ENCODE measurements at regions not wholly inside any gene's neighbourhood (a gene's known extent, or its start where the extent isn't known, plus 50 kb on each side); places are given as distances from the start of the nearest gene placed in this dataset.

- DNase-seq (ENCODE audit: extremely low spot score): no peak
- H3K4me3 ChIP-seq: no peak overlapping the region
- H3K9me3 ChIP-seq: no peaks in the 10 kb centered on the region
- H3K27me3 ChIP-seq: no peaks in the 10 kb centered on the region
- 89% methylated on average over 3 of the region's 3 CpGs for WGBS
- H3K27ac ChIP-seq (replicated peaks in 1 of 4): no peak overlapping the region
- no peak for TF ChIP-seq POLR2A (IDR thresholded peaks at IDR 0.05; ENCODE audit: low read depth)
- TF ChIP-seq CTCF (IDR thresholded peaks at IDR 0.05): no peak
- no peak for TF ChIP-seq EP300 (IDR thresholded peaks at IDR 0.05)
- TF ChIP-seq POLR2AphosphoS5 (IDR thresholded peaks at IDR 0.05): no peak
- peaks cover 0 to 2% (median 0%) of the 10 kb centered on the region in 4 donors for H3K4me1 ChIP-seq
- H3K36me3 ChIP-seq: no peaks in the 10 kb centered on the region
- intact Hi-C loops (cut with DNase I): no loop called here
These were observed 99.8 kb downstream of the ACTL7B start for GRCh38 chr9:108755979-108756378.

- no peak for TF ChIP-seq POLR2A (IDR thresholded peaks at IDR 0.05; ENCODE audit: low read depth)
- TF ChIP-seq POLR2AphosphoS5 (IDR thresholded peaks at IDR 0.05): no peak
- no peak for TF ChIP-seq EP300 (IDR thresholded peaks at IDR 0.05)
- no peak for TF ChIP-seq CTCF (IDR thresholded peaks at IDR 0.05)
- no peak overlapping the region for H3K4me3 ChIP-seq
- no peaks in the 10 kb centered on the region for H3K4me1 ChIP-seq
- intact Hi-C loops (cut with DNase I): no loop called here
- DNase-seq (ENCODE audit: extremely low spot score): no peak
- no peak overlapping the region for H3K27ac ChIP-seq (replicated peaks in 1 of 4)
- H3K27me3 ChIP-seq: no peaks in the 10 kb centered on the region
- no peaks in the 10 kb centered on the region for H3K9me3 ChIP-seq
- H3K36me3 ChIP-seq: no peaks in the 10 kb centered on the region
These were observed 104.4 kb downstream of the ACTL7B start for GRCh38 chr9:108751369-108751768.

- 74% methylated on average over 6 of the region's 6 CpGs for WGBS
- H3K36me3 ChIP-seq: no peaks in the 10 kb centered on the region
- no peaks in the 10 kb centered on the region for H3K9me3 ChIP-seq
- DNase-seq (ENCODE audit: extremely low spot score): no peak
- intact Hi-C loops (cut with DNase I): no loop called here
- TF ChIP-seq EP300 (IDR thresholded peaks at IDR 0.05) (no peak), CTCF (IDR thresholded peaks at IDR 0.05) (no peak), POLR2A (IDR thresholded peaks at IDR 0.05; ENCODE audit: low read depth) (no peak), POLR2AphosphoS5 (IDR thresholded peaks at IDR 0.05) (no peak)
- no peaks in the 10 kb centered on the region for H3K4me1 ChIP-seq
- H3K27ac ChIP-seq (replicated peaks in 1 of 4): no peak overlapping the region
- H3K27me3 ChIP-seq: no peaks in the 10 kb centered on the region
- H3K4me3 ChIP-seq: no peak overlapping the region
These were observed 105.0 kb downstream of the ACTL7B start for GRCh38 chr9:108750661-108751215.

GRCh38 chr9:108748776-108749175 lies 107.0 kb downstream of the ACTL7B start:
- H3K9me3 ChIP-seq: no peaks in the 10 kb centered on the region
- DNase-seq (ENCODE audit: extremely low spot score): no peak
- H3K4me3 ChIP-seq: no peak overlapping the region
- intact Hi-C loops (cut with DNase I): no loop called here
- H3K4me1 ChIP-seq: no peaks in the 10 kb centered on the region
- H3K36me3 ChIP-seq: no peaks in the 10 kb centered on the region
- no peaks in the 10 kb centered on the region for H3K27me3 ChIP-seq
- TF ChIP-seq EP300 (IDR thresholded peaks at IDR 0.05) (no peak), POLR2A (IDR thresholded peaks at IDR 0.05; ENCODE audit: low read depth) (no peak), CTCF (IDR thresholded peaks at IDR 0.05) (no peak), POLR2AphosphoS5 (IDR thresholded peaks at IDR 0.05) (no peak)
- H3K27ac ChIP-seq (replicated peaks in 1 of 4): no peak overlapping the region

- Histone ChIP-seq H3K4me3 (no peak overlapping the region), H3K9me3 (no peaks in the 10 kb centered on the region), H3K27ac (replicated peaks in 1 of 4) (no peak overlapping the region), H3K27me3 (no peaks in the 10 kb centered on the region), H3K4me1 (no peaks in the 10 kb centered on the region), H3K36me3 (no peaks in the 10 kb centered on the region)
- 79% methylated on average over 2 of the region's 2 CpGs for WGBS
- TF ChIP-seq CTCF (IDR thresholded peaks at IDR 0.05) (no peak), POLR2AphosphoS5 (IDR thresholded peaks at IDR 0.05) (no peak), POLR2A (IDR thresholded peaks at IDR 0.05; ENCODE audit: low read depth) (no peak), EP300 (IDR thresholded peaks at IDR 0.05) (no peak)
- intact Hi-C loops (cut with DNase I): no loop called here
- no peak for DNase-seq (ENCODE audit: extremely low spot score)
These were observed 108.9 kb downstream of the ACTL7B start for GRCh38 chr9:108746864-108747263.
